ENCODE measurements at regions not wholly inside any gene's neighbourhood (a gene's known extent, or its start where the extent isn't known, plus 50 kb on each side); places are given as distances from the start of the nearest gene placed in this dataset.

- POLR2A ChIA-PET = no interaction called here
- DNase-seq (ENCODE audit: low spot score) (no peak), ATAC-seq (no peak)
- Mint-ChIP-seq H3K9me3 (no peaks in the 10 kb centered on the region), H3K4me1 (peaks cover 27% of the 10 kb centered on the region), H3K27me3 (ENCODE audit: low read depth) (no peaks in the 10 kb centered on the region), H3K36me3 (no peaks in the 10 kb centered on the region), H3K4me3 (no peak overlapping the region), H3K27ac (no peak overlapping the region)
- CTCF ChIA-PET = interaction anchor here (1.0 kb wide), 1 partner anchor 332 kb away, joined by 3 read pairs; no protein-coding TSS in a partner anchor
- TF ChIP-seq MXD4 (CRISPR knock-in tag; IDR thresholded peaks at IDR 0.05; ENCODE audit: borderline replicate concordance) (no peak), ZNF121 (CRISPR knock-in tag; IDR thresholded peaks at IDR 0.05) (no peak), KAT7 (CRISPR knock-in tag; IDR thresholded peaks at IDR 0.05; ENCODE audit: borderline replicate concordance) (no peak), TEAD1 (CRISPR knock-in tag; IDR thresholded peaks at IDR 0.05) (no peak), FOXP1 (CRISPR knock-in tag; IDR thresholded peaks at IDR 0.05; ENCODE audit: borderline replicate concordance) (no peak), CDX4 (CRISPR knock-in tag; IDR thresholded peaks at IDR 0.05; ENCODE audit: borderline replicate concordance) (no peak), SMAD3 (CRISPR knock-in tag; IDR thresholded peaks at IDR 0.05; ENCODE audit: borderline replicate concordance) (no peak), CTCF (IDR thresholded peaks at IDR 0.05) (no peak), ZNF671 (CRISPR knock-in tag; IDR thresholded peaks at IDR 0.05) (no peak), SP1 (CRISPR knock-in tag; conservative IDR thresholded peaks at IDR 0.05) (no peak), GRHL2 (CRISPR knock-in tag; IDR thresholded peaks at IDR 0.05; ENCODE audit: insufficient replicate concordance, severe bottlenecking) (no peak), GTF2I (CRISPR knock-in tag; conservative IDR thresholded peaks at IDR 0.05) (no peak), JUN (CRISPR knock-in tag; IDR thresholded peaks at IDR 0.05) (no peak)
- TF ChIP-seq, protein P1, sequence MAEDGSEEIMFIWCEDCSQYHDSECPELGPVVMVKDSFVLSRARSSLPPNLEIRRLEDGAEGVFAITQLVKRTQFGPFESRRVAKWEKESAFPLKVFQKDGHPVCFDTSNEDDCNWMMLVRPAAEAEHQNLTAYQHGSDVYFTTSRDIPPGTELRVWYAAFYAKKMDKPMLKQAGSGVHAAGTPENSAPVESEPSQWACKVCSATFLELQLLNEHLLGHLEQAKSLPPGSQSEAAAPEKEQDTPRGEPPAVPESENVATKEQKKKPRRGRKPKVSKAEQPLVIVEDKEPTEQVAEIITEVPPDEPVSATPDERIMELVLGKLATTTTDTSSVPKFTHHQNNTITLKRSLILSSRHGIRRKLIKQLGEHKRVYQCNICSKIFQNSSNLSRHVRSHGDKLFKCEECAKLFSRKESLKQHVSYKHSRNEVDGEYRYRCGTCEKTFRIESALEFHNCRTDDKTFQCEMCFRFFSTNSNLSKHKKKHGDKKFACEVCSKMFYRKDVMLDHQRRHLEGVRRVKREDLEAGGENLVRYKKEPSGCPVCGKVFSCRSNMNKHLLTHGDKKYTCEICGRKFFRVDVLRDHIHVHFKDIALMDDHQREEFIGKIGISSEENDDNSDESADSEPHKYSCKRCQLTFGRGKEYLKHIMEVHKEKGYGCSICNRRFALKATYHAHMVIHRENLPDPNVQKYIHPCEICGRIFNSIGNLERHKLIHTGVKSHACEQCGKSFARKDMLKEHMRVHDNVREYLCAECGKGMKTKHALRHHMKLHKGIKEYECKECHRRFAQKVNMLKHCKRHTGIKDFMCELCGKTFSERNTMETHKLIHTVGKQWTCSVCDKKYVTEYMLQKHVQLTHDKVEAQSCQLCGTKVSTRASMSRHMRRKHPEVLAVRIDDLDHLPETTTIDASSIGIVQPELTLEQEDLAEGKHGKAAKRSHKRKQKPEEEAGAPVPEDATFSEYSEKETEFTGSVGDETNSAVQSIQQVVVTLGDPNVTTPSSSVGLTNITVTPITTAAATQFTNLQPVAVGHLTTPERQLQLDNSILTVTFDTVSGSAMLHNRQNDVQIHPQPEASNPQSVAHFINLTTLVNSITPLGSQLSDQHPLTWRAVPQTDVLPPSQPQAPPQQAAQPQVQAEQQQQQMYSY (CRISPR knock-in tag; IDR thresholded peaks at IDR 0.05) = no peak
- TF ChIP-seq, protein P2, sequence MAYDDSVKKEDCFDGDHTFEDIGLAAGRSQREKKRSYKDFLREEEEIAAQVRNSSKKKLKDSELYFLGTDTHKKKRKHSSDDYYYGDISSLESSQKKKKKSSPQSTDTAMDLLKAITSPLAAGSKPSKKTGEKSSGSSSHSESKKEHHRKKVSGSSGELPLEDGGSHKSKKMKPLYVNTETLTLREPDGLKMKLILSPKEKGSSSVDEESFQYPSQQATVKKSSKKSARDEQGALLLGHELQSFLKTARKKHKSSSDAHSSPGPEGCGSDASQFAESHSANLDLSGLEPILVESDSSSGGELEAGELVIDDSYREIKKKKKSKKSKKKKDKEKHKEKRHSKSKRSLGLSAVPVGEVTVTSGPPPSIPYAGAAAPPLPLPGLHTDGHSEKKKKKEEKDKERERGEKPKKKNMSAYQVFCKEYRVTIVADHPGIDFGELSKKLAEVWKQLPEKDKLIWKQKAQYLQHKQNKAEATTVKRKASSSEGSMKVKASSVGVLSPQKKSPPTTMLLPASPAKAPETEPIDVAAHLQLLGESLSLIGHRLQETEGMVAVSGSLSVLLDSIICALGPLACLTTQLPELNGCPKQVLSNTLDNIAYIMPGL (CRISPR knock-in tag; IDR thresholded peaks at IDR 0.05) = no peak
- TF ChIP-seq, protein P3, sequence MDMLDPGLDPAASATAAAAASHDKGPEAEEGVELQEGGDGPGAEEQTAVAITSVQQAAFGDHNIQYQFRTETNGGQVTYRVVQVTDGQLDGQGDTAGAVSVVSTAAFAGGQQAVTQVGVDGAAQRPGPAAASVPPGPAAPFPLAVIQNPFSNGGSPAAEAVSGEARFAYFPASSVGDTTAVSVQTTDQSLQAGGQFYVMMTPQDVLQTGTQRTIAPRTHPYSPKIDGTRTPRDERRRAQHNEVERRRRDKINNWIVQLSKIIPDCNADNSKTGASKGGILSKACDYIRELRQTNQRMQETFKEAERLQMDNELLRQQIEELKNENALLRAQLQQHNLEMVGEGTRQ (CRISPR knock-in tag; IDR thresholded peaks at IDR 0.05) = no peak
- TF ChIP-seq, protein P4, sequence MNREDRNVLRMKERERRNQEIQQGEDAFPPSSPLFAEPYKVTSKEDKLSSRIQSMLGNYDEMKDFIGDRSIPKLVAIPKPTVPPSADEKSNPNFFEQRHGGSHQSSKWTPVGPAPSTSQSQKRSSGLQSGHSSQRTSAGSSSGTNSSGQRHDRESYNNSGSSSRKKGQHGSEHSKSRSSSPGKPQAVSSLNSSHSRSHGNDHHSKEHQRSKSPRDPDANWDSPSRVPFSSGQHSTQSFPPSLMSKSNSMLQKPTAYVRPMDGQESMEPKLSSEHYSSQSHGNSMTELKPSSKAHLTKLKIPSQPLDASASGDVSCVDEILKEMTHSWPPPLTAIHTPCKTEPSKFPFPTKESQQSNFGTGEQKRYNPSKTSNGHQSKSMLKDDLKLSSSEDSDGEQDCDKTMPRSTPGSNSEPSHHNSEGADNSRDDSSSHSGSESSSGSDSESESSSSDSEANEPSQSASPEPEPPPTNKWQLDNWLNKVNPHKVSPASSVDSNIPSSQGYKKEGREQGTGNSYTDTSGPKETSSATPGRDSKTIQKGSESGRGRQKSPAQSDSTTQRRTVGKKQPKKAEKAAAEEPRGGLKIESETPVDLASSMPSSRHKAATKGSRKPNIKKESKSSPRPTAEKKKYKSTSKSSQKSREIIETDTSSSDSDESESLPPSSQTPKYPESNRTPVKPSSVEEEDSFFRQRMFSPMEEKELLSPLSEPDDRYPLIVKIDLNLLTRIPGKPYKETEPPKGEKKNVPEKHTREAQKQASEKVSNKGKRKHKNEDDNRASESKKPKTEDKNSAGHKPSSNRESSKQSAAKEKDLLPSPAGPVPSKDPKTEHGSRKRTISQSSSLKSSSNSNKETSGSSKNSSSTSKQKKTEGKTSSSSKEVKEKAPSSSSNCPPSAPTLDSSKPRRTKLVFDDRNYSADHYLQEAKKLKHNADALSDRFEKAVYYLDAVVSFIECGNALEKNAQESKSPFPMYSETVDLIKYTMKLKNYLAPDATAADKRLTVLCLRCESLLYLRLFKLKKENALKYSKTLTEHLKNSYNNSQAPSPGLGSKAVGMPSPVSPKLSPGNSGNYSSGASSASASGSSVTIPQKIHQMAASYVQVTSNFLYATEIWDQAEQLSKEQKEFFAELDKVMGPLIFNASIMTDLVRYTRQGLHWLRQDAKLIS (CRISPR knock-in tag; IDR thresholded peaks at IDR 0.05; ENCODE audit: borderline replicate concordance) = no peak
- TF ChIP-seq, protein P5, sequence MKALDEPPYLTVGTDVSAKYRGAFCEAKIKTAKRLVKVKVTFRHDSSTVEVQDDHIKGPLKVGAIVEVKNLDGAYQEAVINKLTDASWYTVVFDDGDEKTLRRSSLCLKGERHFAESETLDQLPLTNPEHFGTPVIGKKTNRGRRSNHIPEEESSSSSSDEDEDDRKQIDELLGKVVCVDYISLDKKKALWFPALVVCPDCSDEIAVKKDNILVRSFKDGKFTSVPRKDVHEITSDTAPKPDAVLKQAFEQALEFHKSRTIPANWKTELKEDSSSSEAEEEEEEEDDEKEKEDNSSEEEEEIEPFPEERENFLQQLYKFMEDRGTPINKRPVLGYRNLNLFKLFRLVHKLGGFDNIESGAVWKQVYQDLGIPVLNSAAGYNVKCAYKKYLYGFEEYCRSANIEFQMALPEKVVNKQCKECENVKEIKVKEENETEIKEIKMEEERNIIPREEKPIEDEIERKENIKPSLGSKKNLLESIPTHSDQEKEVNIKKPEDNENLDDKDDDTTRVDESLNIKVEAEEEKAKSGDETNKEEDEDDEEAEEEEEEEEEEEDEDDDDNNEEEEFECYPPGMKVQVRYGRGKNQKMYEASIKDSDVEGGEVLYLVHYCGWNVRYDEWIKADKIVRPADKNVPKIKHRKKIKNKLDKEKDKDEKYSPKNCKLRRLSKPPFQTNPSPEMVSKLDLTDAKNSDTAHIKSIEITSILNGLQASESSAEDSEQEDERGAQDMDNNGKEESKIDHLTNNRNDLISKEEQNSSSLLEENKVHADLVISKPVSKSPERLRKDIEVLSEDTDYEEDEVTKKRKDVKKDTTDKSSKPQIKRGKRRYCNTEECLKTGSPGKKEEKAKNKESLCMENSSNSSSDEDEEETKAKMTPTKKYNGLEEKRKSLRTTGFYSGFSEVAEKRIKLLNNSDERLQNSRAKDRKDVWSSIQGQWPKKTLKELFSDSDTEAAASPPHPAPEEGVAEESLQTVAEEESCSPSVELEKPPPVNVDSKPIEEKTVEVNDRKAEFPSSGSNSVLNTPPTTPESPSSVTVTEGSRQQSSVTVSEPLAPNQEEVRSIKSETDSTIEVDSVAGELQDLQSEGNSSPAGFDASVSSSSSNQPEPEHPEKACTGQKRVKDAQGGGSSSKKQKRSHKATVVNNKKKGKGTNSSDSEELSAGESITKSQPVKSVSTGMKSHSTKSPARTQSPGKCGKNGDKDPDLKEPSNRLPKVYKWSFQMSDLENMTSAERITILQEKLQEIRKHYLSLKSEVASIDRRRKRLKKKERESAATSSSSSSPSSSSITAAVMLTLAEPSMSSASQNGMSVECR (CRISPR knock-in tag; IDR thresholded peaks at IDR 0.05; ENCODE audit: borderline replicate concordance) = no peak
These were observed 86.2 kb upstream of the HS6ST1 start for GRCh38 chr2:128404709-128405466.
